Ovary (tissue), 7 donors: ENCODE measurements at regions not wholly inside any gene's neighbourhood (a gene's known extent, or its start where the extent isn't known, plus 50 kb on each side); places are given as distances from the start of the nearest gene placed in this dataset. TPM values are rescaled to one million over a fixed set of nuclear protein-coding genes. Genes with fewer than 3 reads are reported as not detected.

ENCODE experiments used
- DNase-seq, 5 donors: peaks; one replicate each; pipeline ENCODE4 v3.0.0-alpha.2; 2019 to 2020
- H3K27ac ChIP-seq, 2 donors: fragments of 200-600 bp; one replicate each; pipeline versions ENCODE4 v1.5.1 to v1.8.0; 2019 to 2022
- H3K27me3 ChIP-seq: fragments of 200-600 bp; one replicate; pipeline ENCODE4 v1.8.0; 2022
- H3K36me3 ChIP-seq: fragments of 200-600 bp; sonication (generic); one replicate; pipeline ENCODE4 v1.5.1; 2019
- H3K4me1 ChIP-seq: one replicate; pipeline ENCODE4 v1.8.1; 2013; ENCODE audit warnings: mild to moderate bottlenecking, moderate library complexity; ENCODE audit not compliant: insufficient read depth
- H3K4me3 ChIP-seq: fragments of 200-600 bp; sonication (generic); one replicate; pipeline ENCODE4 v1.5.1; 2017
- H3K9me3 ChIP-seq, 2 donors: fragments of 200-600 bp in 1 of 2; sonication (generic) in 1 of 2; one replicate each; pipeline versions ENCODE4 v1.5.1 to v1.8.1; 2013 to 2019; ENCODE audit warnings: mild to moderate bottlenecking in 1 of 2, moderate library complexity in 1 of 2
- EP300 ChIP-seq: sonication (generic); formaldehyde crosslinking; IDR thresholded peaks from one replicate; pipeline ENCODE4 v1.6.1; 2017; ENCODE audit warnings: antibody characterized with exemption
- POLR2A ChIP-seq: fragments of 450-650 bp; IDR thresholded peaks from one replicate; pipeline ENCODE4 v1.6.1; 2017; ENCODE audit warnings: antibody characterized with exemption, mild to moderate bottlenecking, moderate library complexity
- WGBS, 3 donors: extraction: QIAGEN DNeasy Blood & Tissue Kit in 1 of 3; methylation state at CpG; one replicate each; pipeline versions ENCODE4 v1.1.5 to v1.1.7; 2013 to 2017; 5-methylcytosine and 5-hydroxymethylcytosine counted together
- intact Hi-C, 4 donors: fragments of 100-400 bp; cut with DNase I; formaldehyde crosslinking; loops; one replicate each; pipeline versions ENCODE4 v1.11.0 to v1.15.1; 2022 to 2023
- microRNA-seq, 3 donors: library from miRNA; unstranded; fragments of <30 nt; microRNA quantifications; one replicate each; pipeline versions ENCODE4 to v1.2.0, GENCODE V29; 2019 to 2020
- small RNA-seq: library from RNA; depleted of rRNA; stranded (forward); fragments of <200 nt; gene quantifications from one replicate; pipeline ENCODE3, GENCODE V24; 2016
- TF ChIP-seq, protein P1 (sequence below), 3 donors: fragments of 450-650 bp in 2 of 3; fragments of 200-600 bp in 1 of 3; IDR thresholded peaks; one replicate each; pipeline versions ENCODE4 v1.5.1 to v1.8.0; 2016 to 2022; ENCODE audit warnings: antibody characterized with exemption in 3 of 3, mild to moderate bottlenecking in 1 of 3
- donor health status: DM: no; HTN: no; CAD: no; lungs with moderate emphysema.
- donor health status: DM: no; HTN: no; CAD: no.
- donor health status: Bipolar disorder and iron deficiency.
- donor health status: DM: no; HTN: no; CAD: no.
- donor health status: DM: yes; HTN: yes; CAD: no.

DNA sequence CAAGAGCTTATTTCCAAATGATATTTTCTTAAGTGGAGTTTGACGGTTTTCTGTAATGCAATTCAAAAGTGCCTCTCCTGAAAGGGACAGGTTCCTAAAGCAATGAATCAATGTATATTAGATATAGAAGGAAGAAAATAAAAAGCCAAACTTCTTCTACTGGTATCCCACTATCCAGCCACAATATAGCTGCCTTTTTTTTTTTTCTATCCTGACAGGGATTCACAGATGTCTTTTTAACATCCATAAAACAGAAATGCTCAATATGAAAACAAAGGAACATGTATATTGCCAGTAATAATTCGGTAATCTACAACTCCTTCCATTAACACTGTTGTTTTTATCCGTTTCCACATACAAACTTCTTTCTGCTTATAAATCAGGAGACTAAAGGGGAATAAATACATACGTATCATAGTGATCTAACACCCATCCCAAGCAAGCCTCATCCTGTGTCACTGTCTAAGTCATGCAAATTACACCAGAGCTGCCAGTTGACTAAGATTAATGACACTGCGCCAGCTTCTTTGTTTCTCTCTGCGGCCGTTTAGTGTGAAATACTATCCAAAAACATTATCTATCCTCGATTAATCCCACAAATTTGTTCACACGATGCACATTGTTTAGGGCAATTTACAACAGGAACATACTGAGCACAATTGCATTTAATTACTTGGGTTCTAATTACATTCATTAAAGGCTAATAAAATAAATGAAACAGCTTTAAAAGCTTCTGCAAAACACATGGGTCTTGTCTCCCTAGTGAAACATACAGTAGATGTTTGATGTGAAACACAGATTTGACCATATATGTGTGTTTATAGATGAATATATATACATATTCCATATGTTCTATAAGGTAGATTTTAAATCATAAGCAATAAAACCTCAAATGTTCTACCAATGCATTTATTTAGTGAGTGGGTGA lies 51.9 kb upstream of the CDIN1 start:
- no peak overlapping the region for H3K4me3 ChIP-seq
- DNase-seq: no peak
- H3K27ac ChIP-seq: no peak overlapping the region
- H3K36me3 ChIP-seq: no peaks in the 10 kb centered on the region
- intact Hi-C loops: no loop called here
- H3K4me1 ChIP-seq: no peaks in the 10 kb centered on the region
- 44 to 56% (median 49%) methylated on average over 9 of the region's 9 CpGs for WGBS, 3 donors
- H3K9me3 ChIP-seq: no peaks in the 10 kb centered on the region
- no peaks in the 10 kb centered on the region for H3K27me3 ChIP-seq
- TF ChIP-seq, protein P1, sequence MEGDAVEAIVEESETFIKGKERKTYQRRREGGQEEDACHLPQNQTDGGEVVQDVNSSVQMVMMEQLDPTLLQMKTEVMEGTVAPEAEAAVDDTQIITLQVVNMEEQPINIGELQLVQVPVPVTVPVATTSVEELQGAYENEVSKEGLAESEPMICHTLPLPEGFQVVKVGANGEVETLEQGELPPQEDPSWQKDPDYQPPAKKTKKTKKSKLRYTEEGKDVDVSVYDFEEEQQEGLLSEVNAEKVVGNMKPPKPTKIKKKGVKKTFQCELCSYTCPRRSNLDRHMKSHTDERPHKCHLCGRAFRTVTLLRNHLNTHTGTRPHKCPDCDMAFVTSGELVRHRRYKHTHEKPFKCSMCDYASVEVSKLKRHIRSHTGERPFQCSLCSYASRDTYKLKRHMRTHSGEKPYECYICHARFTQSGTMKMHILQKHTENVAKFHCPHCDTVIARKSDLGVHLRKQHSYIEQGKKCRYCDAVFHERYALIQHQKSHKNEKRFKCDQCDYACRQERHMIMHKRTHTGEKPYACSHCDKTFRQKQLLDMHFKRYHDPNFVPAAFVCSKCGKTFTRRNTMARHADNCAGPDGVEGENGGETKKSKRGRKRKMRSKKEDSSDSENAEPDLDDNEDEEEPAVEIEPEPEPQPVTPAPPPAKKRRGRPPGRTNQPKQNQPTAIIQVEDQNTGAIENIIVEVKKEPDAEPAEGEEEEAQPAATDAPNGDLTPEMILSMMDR (IDR thresholded peaks at IDR 0.05): no peak
- no peak for TF ChIP-seq EP300
- TF ChIP-seq POLR2A: no peak

DNA sequence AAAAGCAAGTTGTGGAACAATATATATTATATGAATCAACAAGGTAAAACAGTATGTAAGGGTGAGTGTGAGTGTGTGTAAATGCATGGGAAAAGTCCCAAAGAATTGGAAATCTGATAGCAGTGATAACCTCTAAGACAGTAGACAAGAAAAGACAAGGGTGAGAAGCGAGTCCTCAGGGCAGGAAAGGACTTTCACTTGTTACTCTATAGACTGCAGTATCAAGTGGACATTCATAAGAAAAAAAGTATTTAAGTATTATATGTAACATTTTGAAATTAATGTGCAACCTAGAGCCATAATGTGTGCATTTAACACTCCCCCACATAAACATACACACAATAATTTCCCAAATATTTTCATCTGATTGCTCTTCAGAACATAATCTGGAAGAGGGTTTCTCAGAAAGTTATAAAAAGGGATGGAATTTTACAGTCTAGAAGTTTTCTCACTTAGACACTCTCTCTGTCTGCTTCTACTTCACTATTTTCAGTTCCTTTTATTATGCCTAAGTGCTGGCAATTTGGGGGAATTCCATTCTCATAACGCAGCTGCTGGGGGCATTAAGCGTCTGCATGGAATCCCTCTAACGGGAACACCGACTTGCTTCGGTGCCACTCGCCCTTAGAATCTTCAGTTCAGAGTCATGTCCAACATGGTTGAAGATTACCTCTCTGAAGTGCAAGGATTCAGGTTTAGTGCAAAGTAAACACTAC lies 50.0 kb upstream of the CDIN1 start:
- 85 to 86% (median 86%) methylated on average over 7 of the region's 7 CpGs for WGBS, 3 donors
- H3K4me1 ChIP-seq: no peaks in the 10 kb centered on the region
- TF ChIP-seq EP300: no peak
- TF ChIP-seq POLR2A: no peak
- TF ChIP-seq, protein P1 (IDR thresholded peaks at IDR 0.05): no peak
- H3K9me3 ChIP-seq: no peaks in the 10 kb centered on the region
- intact Hi-C loops: loop anchor here in 1 of 4 donors (10.0 kb wide), 1 partner anchor 105 kb away; no protein-coding TSS in a partner anchor
- no peak overlapping the region for H3K4me3 ChIP-seq
- H3K27ac ChIP-seq: no peak overlapping the region
- no peaks in the 10 kb centered on the region for H3K27me3 ChIP-seq
- H3K36me3 ChIP-seq: no peaks in the 10 kb centered on the region
- no peak for DNase-seq

Small RNA genes lying in the stretch of these regions (microRNA-seq; reads per million reads assigned to microRNA genes)
- 0.18 to 0.47 (median 0.38) reads per million in 3 donors for gene MIR4510

Small RNA genes lying in the stretch of these regions (small RNA-seq; reads per million reads assigned to genes)
- gene AC068867.1 (not detected), gene MIR4510 (not detected)
